Muscle layer of colon (tissue), 2 donors: ENCODE measurements at regions not wholly inside any gene's neighbourhood (a gene's known extent, or its start where the extent isn't known, plus 50 kb on each side); places are given as distances from the start of the nearest gene placed in this dataset.

Experiments used
- H3K27ac ChIP-seq: one replicate; pipeline ENCODE4 v1.7.0; 2013; ENCODE audit warnings: low read depth, mild to moderate bottlenecking, low read length, moderate library complexity
- H3K27me3 ChIP-seq, 2 donors: one replicate each; pipeline ENCODE4 v1.7.0; 2013; ENCODE audit warnings: low read length in 2 of 2, mild to moderate bottlenecking in 2 of 2; ENCODE audit not compliant: insufficient read depth in 2 of 2, control insufficient read depth in 1 of 2
- H3K36me3 ChIP-seq: one replicate; pipeline ENCODE4 v1.7.0; 2013; ENCODE audit warnings: mild to moderate bottlenecking, low read length; ENCODE audit not compliant: insufficient read depth
- H3K4me1 ChIP-seq: one replicate; pipeline ENCODE4 v1.7.0; 2013; ENCODE audit warnings: mild to moderate bottlenecking, low read length; ENCODE audit not compliant: insufficient read depth
- H3K4me3 ChIP-seq, 2 donors: one replicate each; pipeline ENCODE4 v1.7.0; 2013; ENCODE audit warnings: low read length in 2 of 2, low read depth in 1 of 2, mild to moderate bottlenecking in 1 of 2, moderate library complexity in 1 of 2
- H3K9ac ChIP-seq: one replicate; pipeline ENCODE4 v1.7.0; 2013; ENCODE audit warnings: low read length
- H3K9me3 ChIP-seq: one replicate; pipeline ENCODE4 v1.7.0; 2013; ENCODE audit warnings: mild to moderate bottlenecking, low read length
- donor health status: abdominal sarcoma.
- donor health status: Adenocarcinoma of cecum.

GRCh38 chr5:25891691-25892090 is 1146.7 kb downstream of the CDH9 start:
- Histone ChIP-seq H3K9me3 (no peaks in the 10 kb centered on the region), H3K36me3 (no peaks in the 10 kb centered on the region), H3K4me3 (no peak overlapping the region), H3K4me1 (no peaks in the 10 kb centered on the region), H3K27me3 (no peaks in the 10 kb centered on the region), H3K9ac (no peak overlapping the region), H3K27ac (no peak overlapping the region)

- no peaks in the 10 kb centered on the region for H3K27me3 ChIP-seq
- H3K4me3 ChIP-seq: no peak overlapping the region
- H3K9me3 ChIP-seq: no peaks in the 10 kb centered on the region
- no peaks in the 10 kb centered on the region for H3K36me3 ChIP-seq
- H3K9ac ChIP-seq: no peak overlapping the region
- H3K4me1 ChIP-seq: no peaks in the 10 kb centered on the region
- no peak overlapping the region for H3K27ac ChIP-seq
Measured at GRCh38 chr5:25881318-25882036, 1156.9 kb downstream of the CDH9 start.

- H3K9me3 ChIP-seq: no peaks in the 10 kb centered on the region
- no peaks in the 10 kb centered on the region for H3K27me3 ChIP-seq
- H3K4me1 ChIP-seq: no peaks in the 10 kb centered on the region
- no peak overlapping the region for H3K4me3 ChIP-seq
- no peaks in the 10 kb centered on the region for H3K36me3 ChIP-seq
- H3K27ac ChIP-seq: no peak overlapping the region
- no peak overlapping the region for H3K9ac ChIP-seq
Measured at GRCh38 chr5:25863811-25864210, 1174.6 kb downstream of the CDH9 start.

GRCh38 chr5:25862276-25862675 is 1176.1 kb downstream of the CDH9 start:
- H3K27ac ChIP-seq: no peak overlapping the region
- no peaks in the 10 kb centered on the region for H3K9me3 ChIP-seq
- no peak overlapping the region for H3K4me3 ChIP-seq
- H3K9ac ChIP-seq: no peak overlapping the region
- no peaks in the 10 kb centered on the region for H3K36me3 ChIP-seq
- no peaks in the 10 kb centered on the region for H3K27me3 ChIP-seq
- H3K4me1 ChIP-seq: no peaks in the 10 kb centered on the region

GRCh38 chr5:25858019-25858418 is 1180.4 kb downstream of the CDH9 start:
- Histone ChIP-seq H3K27me3 (no peaks in the 10 kb centered on the region), H3K9me3 (no peaks in the 10 kb centered on the region), H3K36me3 (no peaks in the 10 kb centered on the region), H3K4me3 (no peak overlapping the region), H3K27ac (no peak overlapping the region), H3K4me1 (no peaks in the 10 kb centered on the region), H3K9ac (no peak overlapping the region)

GRCh38 chr5:25851301-25851700 is 1187.1 kb downstream of the CDH9 start:
- no peaks in the 10 kb centered on the region for H3K4me1 ChIP-seq
- H3K4me3 ChIP-seq: no peak overlapping the region
- no peaks in the 10 kb centered on the region for H3K27me3 ChIP-seq
- H3K27ac ChIP-seq: no peak overlapping the region
- no peaks in the 10 kb centered on the region for H3K9me3 ChIP-seq
- no peaks in the 10 kb centered on the region for H3K36me3 ChIP-seq
- no peak overlapping the region for H3K9ac ChIP-seq

- Histone ChIP-seq H3K9me3 (no peaks in the 10 kb centered on the region), H3K27me3 (no peaks in the 10 kb centered on the region), H3K36me3 (no peaks in the 10 kb centered on the region), H3K9ac (no peak overlapping the region), H3K4me1 (no peaks in the 10 kb centered on the region), H3K27ac (no peak overlapping the region), H3K4me3 (no peak overlapping the region)
Measured at GRCh38 chr5:25850581-25850980, 1187.8 kb downstream of the CDH9 start.

GRCh38 chr5:25849270-25849669 is 1189.1 kb downstream of the CDH9 start:
- Histone ChIP-seq H3K27me3 (no peaks in the 10 kb centered on the region), H3K4me1 (no peaks in the 10 kb centered on the region), H3K9ac (no peak overlapping the region), H3K27ac (no peak overlapping the region), H3K9me3 (no peaks in the 10 kb centered on the region), H3K4me3 (no peak overlapping the region), H3K36me3 (no peaks in the 10 kb centered on the region)

GRCh38 chr5:25823330-25823873 is 1178.6 kb upstream of the CDH10 start:
- Histone ChIP-seq H3K27me3 (no peaks in the 10 kb centered on the region), H3K36me3 (no peaks in the 10 kb centered on the region), H3K9ac (no peak overlapping the region), H3K4me3 (no peak overlapping the region), H3K9me3 (no peaks in the 10 kb centered on the region), H3K27ac (no peak overlapping the region), H3K4me1 (no peaks in the 10 kb centered on the region)
